ENCODE measurements at regions not wholly inside any gene's neighbourhood (a gene's known extent, or its start where the extent isn't known, plus 50 kb on each side); places are given as distances from the start of the nearest gene placed in this dataset.

DNA sequence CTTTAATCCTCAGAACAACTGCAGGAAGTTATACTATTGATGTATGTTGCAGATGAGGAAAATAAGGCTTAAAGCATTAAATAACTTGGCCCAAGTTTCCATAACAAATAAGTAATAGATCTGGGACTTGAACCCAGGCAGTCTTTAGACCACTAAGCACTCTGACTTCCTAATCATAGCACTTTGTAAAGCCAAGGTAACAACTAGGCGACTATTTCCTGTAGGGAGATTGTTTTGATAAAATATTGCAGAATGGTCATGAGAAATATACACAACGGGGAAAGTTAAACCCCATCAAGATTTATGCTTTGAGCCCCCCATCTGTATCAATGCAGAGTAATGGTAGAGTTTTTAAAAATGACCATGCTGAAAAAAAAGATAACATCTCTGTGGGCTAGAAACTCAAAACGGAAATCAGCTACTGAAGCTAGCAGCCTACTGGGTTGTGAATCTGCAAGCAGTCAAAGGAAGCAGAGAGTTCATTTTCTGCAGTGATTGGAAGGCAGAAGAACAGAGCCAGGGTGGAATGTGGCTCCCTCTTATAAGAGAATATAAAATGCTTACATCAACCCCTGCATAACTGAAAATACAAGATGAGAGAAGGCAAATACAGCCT lies 111.2 kb upstream of the OLIG2 start:
- Mint-ChIP-seq H3K4me1 (peaks cover 46 to 47% of the 10 kb centered on the region in 2 donors), H3K4me3 (peak overlapping the region; percentile 67), H3K27me3 (ENCODE audit: low read depth in 2 of 2) (peaks cover 0 to 5% of the 10 kb centered on the region in 2 donors), H3K9me3 (no peaks in the 10 kb centered on the region), H3K27ac (peak overlapping the region; percentile 27 to 37), H3K36me3 (no peaks in the 10 kb centered on the region)
- TF ChIP-seq, protein P1, sequence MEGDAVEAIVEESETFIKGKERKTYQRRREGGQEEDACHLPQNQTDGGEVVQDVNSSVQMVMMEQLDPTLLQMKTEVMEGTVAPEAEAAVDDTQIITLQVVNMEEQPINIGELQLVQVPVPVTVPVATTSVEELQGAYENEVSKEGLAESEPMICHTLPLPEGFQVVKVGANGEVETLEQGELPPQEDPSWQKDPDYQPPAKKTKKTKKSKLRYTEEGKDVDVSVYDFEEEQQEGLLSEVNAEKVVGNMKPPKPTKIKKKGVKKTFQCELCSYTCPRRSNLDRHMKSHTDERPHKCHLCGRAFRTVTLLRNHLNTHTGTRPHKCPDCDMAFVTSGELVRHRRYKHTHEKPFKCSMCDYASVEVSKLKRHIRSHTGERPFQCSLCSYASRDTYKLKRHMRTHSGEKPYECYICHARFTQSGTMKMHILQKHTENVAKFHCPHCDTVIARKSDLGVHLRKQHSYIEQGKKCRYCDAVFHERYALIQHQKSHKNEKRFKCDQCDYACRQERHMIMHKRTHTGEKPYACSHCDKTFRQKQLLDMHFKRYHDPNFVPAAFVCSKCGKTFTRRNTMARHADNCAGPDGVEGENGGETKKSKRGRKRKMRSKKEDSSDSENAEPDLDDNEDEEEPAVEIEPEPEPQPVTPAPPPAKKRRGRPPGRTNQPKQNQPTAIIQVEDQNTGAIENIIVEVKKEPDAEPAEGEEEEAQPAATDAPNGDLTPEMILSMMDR (IDR thresholded peaks at IDR 0.05) = no peak
- peaks cover 29% of the 10 kb centered on the region for H3K4me1 ChIP-seq (ENCODE audit: control insufficient read depth, insufficient read depth, low read length)
- H3K4me3 ChIP-seq (ENCODE audit: low read length) = no peak overlapping the region
- peak; percentile 54 to 80 (median 65) for ATAC-seq
- H3K36me3 ChIP-seq (ENCODE audit: control insufficient read depth, insufficient read depth, low read length) = no peaks in the 10 kb centered on the region
- 0% methylated on average over 3 of the region's 3 CpGs for WGBS (ENCODE audit: insufficient coverage)
- no peak overlapping the region for H3K27ac ChIP-seq (ENCODE audit: low read length)
- H3K9me3 ChIP-seq (ENCODE audit: control insufficient read depth, insufficient read depth, low read length) = no peaks in the 10 kb centered on the region
- H3K27me3 ChIP-seq (ENCODE audit: control insufficient read depth, insufficient read depth, low read length) = no peaks in the 10 kb centered on the region
- intact Hi-C loops (cut with micrococcal nuclease) = no loop called here
- peak in 1 of 2 donors; percentile 52 for DNase-seq

DNA sequence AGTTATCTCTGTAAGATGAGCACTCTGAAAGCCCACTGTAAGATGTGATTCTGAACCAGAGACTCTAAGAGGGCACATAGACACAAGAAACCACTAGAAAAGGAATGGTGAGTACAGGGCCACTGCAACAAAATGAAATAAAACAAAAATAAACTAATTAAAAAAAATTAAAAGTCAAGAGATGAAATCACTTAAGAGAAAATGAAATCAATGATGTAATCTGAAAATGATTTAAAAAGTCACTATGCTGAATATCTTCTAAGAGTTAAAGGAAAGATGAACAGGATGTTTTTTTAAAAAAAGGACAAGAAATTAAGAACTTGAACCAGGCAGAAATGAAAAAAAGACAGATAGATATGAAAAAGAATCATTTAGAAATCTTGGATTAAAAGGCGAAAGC lies 110.6 kb upstream of the OLIG2 start:
- H3K36me3 Mint-ChIP-seq = no peaks in the 10 kb centered on the region
- TF ChIP-seq, protein P1 (IDR thresholded peaks at IDR 0.05) = no peak
- no peaks in the 10 kb centered on the region for H3K27me3 ChIP-seq (ENCODE audit: control insufficient read depth, insufficient read depth, low read length)
- no peaks in the 10 kb centered on the region for H3K36me3 ChIP-seq (ENCODE audit: control insufficient read depth, insufficient read depth, low read length)
- H3K4me3 ChIP-seq (ENCODE audit: low read length) = no peak overlapping the region
- no peak overlapping the region for H3K27ac ChIP-seq (ENCODE audit: low read length)
- peaks cover under 1 to 5% of the 10 kb centered on the region in 2 donors for H3K27me3 Mint-ChIP-seq (ENCODE audit: low read depth in 2 of 2)
- H3K27ac Mint-ChIP-seq = peak overlapping the region; percentile 27 to 37
- no peaks in the 10 kb centered on the region for H3K9me3 ChIP-seq (ENCODE audit: control insufficient read depth, insufficient read depth, low read length)
- no peak overlapping the region for H3K4me3 Mint-ChIP-seq
- peaks cover 46 to 47% of the 10 kb centered on the region in 2 donors for H3K4me1 Mint-ChIP-seq
- H3K9me3 Mint-ChIP-seq = no peaks in the 10 kb centered on the region
- peaks cover 29% of the 10 kb centered on the region for H3K4me1 ChIP-seq (ENCODE audit: control insufficient read depth, insufficient read depth, low read length)
- intact Hi-C loops (cut with micrococcal nuclease) = no loop called here
- 100% methylated on average over 1 of the region's 1 CpG for WGBS (ENCODE audit: insufficient coverage)
- DNase-seq = no peak
- no peak for ATAC-seq

DNA sequence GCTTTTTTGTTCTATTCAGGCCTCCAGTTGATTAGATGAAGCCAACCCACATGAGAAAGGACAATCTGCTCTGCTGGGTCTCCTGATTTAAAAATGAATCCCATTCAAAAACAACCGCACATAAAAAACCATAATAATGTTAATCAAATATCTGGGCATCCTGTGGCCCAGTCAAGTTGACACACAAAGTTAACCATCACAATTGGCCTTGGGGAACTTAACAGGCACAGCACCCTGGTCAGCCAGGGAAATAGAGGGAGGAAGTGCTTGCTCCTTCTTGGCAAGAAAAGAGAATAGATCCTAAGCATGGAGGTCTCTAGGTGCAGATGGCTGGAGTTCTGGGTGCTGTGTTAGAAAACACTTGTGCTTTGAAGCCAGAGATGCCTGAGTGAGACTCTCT lies 109.6 kb upstream of the OLIG2 start:
- H3K27me3 Mint-ChIP-seq (ENCODE audit: low read depth in 2 of 2) = peaks cover 5 to 6% of the 10 kb centered on the region in 2 donors
- no peak overlapping the region for H3K4me3 Mint-ChIP-seq
- H3K4me1 Mint-ChIP-seq = peaks cover 46 to 47% of the 10 kb centered on the region in 2 donors
- peak overlapping the region in 1 of 2 donors; percentile 16 for H3K27ac Mint-ChIP-seq
- TF ChIP-seq, protein P1 (IDR thresholded peaks at IDR 0.05) = no peak
- H3K36me3 Mint-ChIP-seq = no peaks in the 10 kb centered on the region
- intact Hi-C loops (cut with micrococcal nuclease) = no loop called here
- Histone ChIP-seq H3K4me1 (ENCODE audit: control insufficient read depth, insufficient read depth, low read length) (peaks cover 29% of the 10 kb centered on the region), H3K27ac (ENCODE audit: low read length) (no peak overlapping the region), H3K36me3 (ENCODE audit: control insufficient read depth, insufficient read depth, low read length) (no peaks in the 10 kb centered on the region), H3K9me3 (ENCODE audit: control insufficient read depth, insufficient read depth, low read length) (no peaks in the 10 kb centered on the region), H3K27me3 (ENCODE audit: control insufficient read depth, insufficient read depth, low read length) (no peaks in the 10 kb centered on the region), H3K4me3 (ENCODE audit: low read length) (no peak overlapping the region)
- no peaks in the 10 kb centered on the region for H3K9me3 Mint-ChIP-seq
- no peak for ATAC-seq
- WGBS (ENCODE audit: insufficient coverage) = 100% methylated on average over 1 of the region's 1 CpG
- no peak for DNase-seq
